OCI-LY7 (cell line): ENCODE measurements at regions not wholly inside any gene's neighbourhood (a gene's known extent, or its start where the extent isn't known, plus 50 kb on each side); places are given as distances from the start of the nearest gene placed in this dataset.
"Not testable (repeated sequence)": the region's sequence is repeated elsewhere in the genome, so short reads cannot be mapped to it uniquely, and the experiment has no call there.

Experiments
- BruUV-seq: library from RNA; stranded (reverse); fragments of 400-500 nt; replicated peaks from 2 replicates; lab custom pipeline; 2021; lab: Mats Ljungman, UMichigan
- CTCF ChIA-PET: fragments of 300-600 bp; sonication (Branson Sonifier 250); formaldehyde crosslinking; loops from one replicate; lab custom pipeline; 2022; ENCODE audit warnings: antibody characterized with exemption; ENCODE audit not compliant: unreplicated experiment; lab: Charles Lee
- POLR2A ChIA-PET: fragments of 300-600 bp; sonication (Branson Sonifier 250); formaldehyde crosslinking; loops from one replicate; lab custom pipeline; 2022; ENCODE audit warnings: antibody characterized with exemption; lab: Charles Lee
- DNase-seq: peaks from one replicate; pipeline ENCODE4 v3.0.0-alpha.2; 2015; ENCODE audit warnings: low spot score
- H2AFZ ChIP-seq: fragments of 200-600 bp; sonication (generic), shearing (Covaris generic); 2 replicates; pipeline ENCODE4 v1.6.1; 2014; ENCODE audit warnings: mild to moderate bottlenecking, antibody characterized with exemption, low read length, moderate library complexity
- H3K27ac ChIP-seq: fragments of 200-600 bp; sonication (generic); 2 replicates; pipeline ENCODE4 v1.5.1; 2014; ENCODE audit warnings: mixed run types, low read depth, mild to moderate bottlenecking, moderate library complexity, low read length, inconsistent platforms; ENCODE audit not compliant: poor library complexity, severe bottlenecking
- H3K36me3 ChIP-seq: fragments of 200-600 bp; sonication (generic); 2 replicates; pipeline ENCODE4 v1.6.1; 2014; ENCODE audit warnings: mild to moderate bottlenecking, antibody characterized with exemption, low read length, moderate library complexity, mixed read lengths; ENCODE audit not compliant: insufficient read depth
- H3K4me1 ChIP-seq: fragments of 200-600 bp; sonication (generic); 2 replicates; pipeline ENCODE4 v1.5.1; 2014; ENCODE audit warnings: mild to moderate bottlenecking, low read length; ENCODE audit not compliant: insufficient read depth, poor library complexity, severe bottlenecking
- H3K4me2 ChIP-seq: fragments of 200-600 bp; sonication (generic); 2 replicates; pipeline ENCODE4 v1.6.1; 2014; ENCODE audit warnings: mild to moderate bottlenecking, low read length
- H3K4me3 ChIP-seq: fragments of 200-600 bp; sonication (generic); 2 replicates; pipeline ENCODE4 v1.5.1; 2014; ENCODE audit warnings: mild to moderate bottlenecking, low read depth, low read length; ENCODE audit not compliant: poor library complexity, severe bottlenecking
- H3K79me2 ChIP-seq: fragments of 200-600 bp; sonication (generic); 2 replicates; pipeline ENCODE4 v1.6.1; 2016; ENCODE audit warnings: low read depth, mild to moderate bottlenecking, low read length, moderate library complexity, mixed read lengths; ENCODE audit not compliant: insufficient read depth
- H3K9me2 ChIP-seq: fragments of 200-600 bp; sonication (generic); 2 replicates; pipeline ENCODE4 v1.6.1; 2016; ENCODE audit warnings: mild to moderate bottlenecking, low read length, mixed read lengths; ENCODE audit not compliant: insufficient read depth
- H3K9me3 ChIP-seq: fragments of 200-600 bp; sonication (generic); 2 replicates; pipeline ENCODE4 v1.6.1; 2014; ENCODE audit warnings: mild to moderate bottlenecking, mixed run types, low read length, mixed read lengths
- H4K20me1 ChIP-seq: fragments of 200-600 bp; sonication (generic); 2 replicates; pipeline ENCODE4 v1.6.1; 2014; ENCODE audit warnings: mild to moderate bottlenecking, antibody characterized with exemption, low read length, moderate library complexity, mixed read lengths; ENCODE audit not compliant: insufficient read depth
- EZH2phosphoT487 ChIP-seq: fragments of 200-600 bp; sonication (generic); IDR thresholded peaks from 2 replicates; pipeline ENCODE4 v1.6.1; 2018; ENCODE audit warnings: low read depth, borderline replicate concordance, mild to moderate bottlenecking, mixed run types, antibody characterized with exemption, low read length, moderate library complexity, mixed read lengths
- intact Hi-C: fragments of 100-400 bp; cut with micrococcal nuclease; formaldehyde crosslinking; loops from one replicate; pipeline ENCODE4 v1.10.0; 2022; ENCODE audit not compliant: unreplicated experiment
- TF ChIP-seq, protein P1 (sequence below): fragments of 200-600 bp; sonication (generic); conservative IDR thresholded peaks from 2 replicates; pipeline ENCODE4 v1.5.1; 2014; ENCODE audit warnings: mild to moderate bottlenecking, antibody characterized with exemption, low read length, moderate library complexity, mixed read lengths

DNA sequence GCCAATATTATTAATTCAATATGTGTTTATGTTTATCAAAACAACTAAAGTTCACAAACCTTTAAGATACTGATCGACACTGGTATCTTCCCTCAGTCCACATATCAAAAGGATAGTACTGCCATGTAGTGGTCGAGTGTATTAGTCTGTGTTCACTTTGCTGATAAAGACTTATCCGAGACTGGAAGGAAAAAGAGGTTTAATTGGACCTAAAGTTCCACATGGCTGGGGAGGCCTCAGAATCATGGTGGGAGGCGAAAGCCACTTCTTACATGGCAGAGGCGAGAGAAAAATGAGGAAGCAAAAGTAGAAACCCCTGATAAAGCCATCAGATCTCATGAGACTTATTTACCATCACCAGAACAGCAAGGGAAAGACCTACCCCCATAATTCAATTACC, 325.4 kb upstream of the PHF14 start:
- no peak overlapping the region for H3K27ac ChIP-seq
- ChIA-PET CTCF (no interaction called here), POLR2A (no interaction called here)
- H4K20me1 ChIP-seq: no peaks in the 10 kb centered on the region
- no peaks in the 10 kb centered on the region for H3K4me1 ChIP-seq
- no peak overlapping the region for H3K4me3 ChIP-seq
- no peaks in the 10 kb centered on the region for H3K9me3 ChIP-seq
- H3K4me2 ChIP-seq: no peak overlapping the region
- intact Hi-C loops: no loop called here
- TF ChIP-seq, protein P1, sequence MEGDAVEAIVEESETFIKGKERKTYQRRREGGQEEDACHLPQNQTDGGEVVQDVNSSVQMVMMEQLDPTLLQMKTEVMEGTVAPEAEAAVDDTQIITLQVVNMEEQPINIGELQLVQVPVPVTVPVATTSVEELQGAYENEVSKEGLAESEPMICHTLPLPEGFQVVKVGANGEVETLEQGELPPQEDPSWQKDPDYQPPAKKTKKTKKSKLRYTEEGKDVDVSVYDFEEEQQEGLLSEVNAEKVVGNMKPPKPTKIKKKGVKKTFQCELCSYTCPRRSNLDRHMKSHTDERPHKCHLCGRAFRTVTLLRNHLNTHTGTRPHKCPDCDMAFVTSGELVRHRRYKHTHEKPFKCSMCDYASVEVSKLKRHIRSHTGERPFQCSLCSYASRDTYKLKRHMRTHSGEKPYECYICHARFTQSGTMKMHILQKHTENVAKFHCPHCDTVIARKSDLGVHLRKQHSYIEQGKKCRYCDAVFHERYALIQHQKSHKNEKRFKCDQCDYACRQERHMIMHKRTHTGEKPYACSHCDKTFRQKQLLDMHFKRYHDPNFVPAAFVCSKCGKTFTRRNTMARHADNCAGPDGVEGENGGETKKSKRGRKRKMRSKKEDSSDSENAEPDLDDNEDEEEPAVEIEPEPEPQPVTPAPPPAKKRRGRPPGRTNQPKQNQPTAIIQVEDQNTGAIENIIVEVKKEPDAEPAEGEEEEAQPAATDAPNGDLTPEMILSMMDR: no peak
- no peak for TF ChIP-seq EZH2phosphoT487
- no peaks in the 10 kb centered on the region for H3K79me2 ChIP-seq
- no peaks in the 10 kb centered on the region for H3K36me3 ChIP-seq
- no peak overlapping the region for H2AFZ ChIP-seq
- no peak for DNase-seq
- no peaks in the 10 kb centered on the region for H3K9me2 ChIP-seq
- BruUV-seq: no TSS peak

DNA sequence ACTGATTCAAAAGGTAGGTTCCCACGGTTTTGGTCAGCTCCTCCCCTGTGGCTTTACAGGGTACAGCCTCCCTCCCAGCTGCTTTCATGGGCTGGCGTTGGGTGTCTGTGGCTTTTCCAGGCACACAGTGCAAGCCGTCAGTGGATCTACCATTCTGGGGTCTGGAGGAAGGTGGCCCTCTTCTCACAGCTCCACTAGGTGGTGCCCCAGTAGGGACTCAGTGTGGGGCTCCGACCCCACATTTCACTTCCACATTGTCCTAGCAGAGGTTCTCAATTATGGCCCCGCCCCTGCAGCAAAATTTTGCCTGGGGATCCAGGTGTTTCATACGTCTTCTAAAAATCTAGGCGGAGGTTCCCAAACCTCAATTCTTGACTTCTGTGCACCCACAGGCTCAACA, 324.6 kb upstream of the PHF14 start:
- not testable (repeated sequence) for DNase-seq, H3K36me3 ChIP-seq, BruUV-seq

DNA sequence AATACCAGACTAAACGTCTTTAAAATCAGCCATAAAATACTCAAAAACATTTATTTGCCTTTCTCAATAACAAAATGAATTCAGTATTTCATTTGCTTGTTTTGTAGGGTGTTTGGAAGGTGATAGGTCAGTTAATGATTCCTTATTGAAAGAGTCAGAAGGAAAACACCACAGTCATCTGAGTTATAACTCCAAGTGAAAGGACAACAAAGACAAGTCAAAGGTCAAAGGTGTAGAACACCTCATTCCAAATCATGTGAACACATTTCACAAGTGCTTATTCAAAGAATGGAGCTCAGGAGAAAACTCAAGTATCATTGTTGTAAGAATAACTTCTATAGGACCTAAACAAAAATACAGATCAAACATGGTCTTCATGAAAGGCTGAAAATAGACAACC, 318.6 kb upstream of the PHF14 start:
- no peaks in the 10 kb centered on the region for H3K9me3 ChIP-seq
- H3K4me2 ChIP-seq: no peak overlapping the region
- no peaks in the 10 kb centered on the region for H3K9me2 ChIP-seq
- H3K4me3 ChIP-seq: no peak overlapping the region
- intact Hi-C loops: no loop called here
- no peak overlapping the region for H2AFZ ChIP-seq
- no peaks in the 10 kb centered on the region for H4K20me1 ChIP-seq
- ChIA-PET CTCF (no interaction called here), POLR2A (no interaction called here)
- DNase-seq: no peak
- no TSS peak for BruUV-seq
- H3K36me3 ChIP-seq: no peaks in the 10 kb centered on the region
- no peak for TF ChIP-seq EZH2phosphoT487
- TF ChIP-seq, protein P1: no peak
- H3K4me1 ChIP-seq: no peaks in the 10 kb centered on the region
- no peaks in the 10 kb centered on the region for H3K79me2 ChIP-seq
- H3K27ac ChIP-seq: no peak overlapping the region

More for the DNA sequence above, 324.6 kb upstream of the PHF14 start:
- H3K9me3 ChIP-seq, H4K20me1 ChIP-seq, H2AFZ ChIP-seq, POLR2A ChIA-PET, H3K9me2 ChIP-seq, H3K27ac ChIP-seq, H3K79me2 ChIP-seq, H3K4me3 ChIP-seq, intact Hi-C loops, H3K4me1 ChIP-seq, H3K4me2 ChIP-seq, CTCF ChIA-PET: not testable (repeated sequence)
- TF ChIP-seq, protein P1: 0 out of 2 replicates have a peak, but pooled peaks have one; percentile 24
